Natural killer cell treated with Interleukin-12 subunit alpha and Interleukin-12 subunit beta and Interleukin-15 and Interleukin-18, amount 100 ng/mL, for 72 hours (primary cell): ENCODE measurements at regions not wholly inside any gene's neighbourhood (a gene's known extent, or its start where the extent isn't known, plus 50 kb on each side); places are given as distances from the start of the nearest gene placed in this dataset.
"Not testable (repeated sequence)": the region's sequence is repeated elsewhere in the genome, so short reads cannot be mapped to it uniquely, and the experiment has no call there.

ENCODE experiments used
- ATAC-seq, 2 donors: fragments of 150-1000 bp; cut with Tn5 transposase in 1 of 2; sonication (Bioruptor Pico), chemical (Tn5 transposase) in 1 of 2; 2 replicates each; pipeline ENCODE4 v1.10.0; 2021
- DNase-seq: peaks from one replicate; pipeline ENCODE4 v3.0.0; 2022; ENCODE audit warnings: low spot score
- H3K27ac Mint-ChIP-seq, 2 donors: 1 replicate in 1 of 2; 2 replicates in 1 of 2; pipeline ENCODE4 v1.8.0; 2022; ENCODE audit warnings: mixed read lengths in 2 of 2, mild to moderate bottlenecking in 1 of 2, moderate library complexity in 1 of 2
- H3K27me3 Mint-ChIP-seq, 2 donors: 1 replicate in 1 of 2; 2 replicates in 1 of 2; pipeline ENCODE4 v1.8.0; 2022; ENCODE audit warnings: mixed read lengths in 2 of 2
- H3K36me3 Mint-ChIP-seq: one replicate; pipeline ENCODE4 v1.8.0; 2022; ENCODE audit warnings: mixed read lengths
- H3K4me1 Mint-ChIP-seq, 2 donors: 1 replicate in 1 of 2; 2 replicates in 1 of 2; pipeline ENCODE4 v1.8.0; 2022; ENCODE audit warnings: low read depth in 2 of 2, mixed read lengths in 2 of 2, mild to moderate bottlenecking in 1 of 2
- H3K4me3 Mint-ChIP-seq: one replicate; pipeline ENCODE4 v1.8.0; 2022; ENCODE audit warnings: mixed read lengths
- H3K9me3 Mint-ChIP-seq: 2 replicates; pipeline ENCODE4 v1.8.0; 2022; ENCODE audit warnings: mixed read lengths

DNA sequence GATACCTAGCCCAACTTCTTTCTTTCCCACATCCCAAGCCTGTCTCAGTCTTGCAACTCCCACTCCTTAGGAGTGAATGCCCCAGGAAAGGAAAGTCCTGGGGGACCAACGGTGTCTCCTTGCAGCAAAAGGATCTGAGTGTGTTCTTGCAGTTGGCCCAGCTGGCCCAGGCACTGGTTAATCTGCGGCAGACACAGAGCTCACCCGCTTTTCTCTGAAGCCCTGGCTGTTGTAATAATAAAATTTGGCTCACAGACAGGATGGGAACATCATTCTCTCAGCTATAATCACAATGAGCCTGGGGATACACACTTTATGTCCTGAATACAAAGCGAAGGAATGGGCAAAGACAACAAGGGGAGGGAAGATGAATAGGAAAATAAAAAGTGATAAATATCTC is 185.6 kb upstream of the ADRA1D start:
- Mint-ChIP-seq H3K4me3 (no peak overlapping the region), H3K36me3 (no peaks in the 10 kb centered on the region), H3K9me3 (no peaks in the 10 kb centered on the region), H3K27me3 (peaks cover 13 to 25% of the 10 kb centered on the region in 2 donors), H3K4me1 (no peaks in the 10 kb centered on the region), H3K27ac (no peak overlapping the region)
- no peak for DNase-seq
- ATAC-seq: no peak

DNA sequence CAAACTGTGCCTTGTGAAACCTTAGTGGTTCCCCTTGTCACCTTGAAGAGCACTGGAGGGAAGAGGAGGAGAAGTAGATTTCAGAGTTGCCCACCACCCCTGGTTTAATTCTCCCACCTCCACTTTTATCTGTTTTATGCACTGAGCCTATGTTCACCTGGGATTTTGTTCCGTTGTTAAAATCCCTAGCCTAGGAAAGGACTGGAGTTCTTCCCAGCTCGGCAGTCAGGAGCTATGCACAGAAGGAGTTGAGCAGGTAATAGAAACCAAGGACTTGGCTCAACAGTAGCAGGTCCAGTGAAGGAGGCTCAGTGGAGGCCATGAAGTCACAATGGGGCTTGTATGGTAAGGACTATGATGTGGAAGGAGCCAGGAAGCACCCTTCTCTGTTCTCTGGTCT is 182.4 kb upstream of the ADRA1D start:
- peaks cover 13 to 31% of the 10 kb centered on the region in 2 donors for H3K27me3 Mint-ChIP-seq
- H3K4me3 Mint-ChIP-seq: no peak overlapping the region
- DNase-seq (no peak), ATAC-seq (no peak)
- H3K36me3 Mint-ChIP-seq: no peaks in the 10 kb centered on the region
- no peak overlapping the region for H3K27ac Mint-ChIP-seq
- H3K4me1 Mint-ChIP-seq: no peaks in the 10 kb centered on the region
- no peaks in the 10 kb centered on the region for H3K9me3 Mint-ChIP-seq

DNA sequence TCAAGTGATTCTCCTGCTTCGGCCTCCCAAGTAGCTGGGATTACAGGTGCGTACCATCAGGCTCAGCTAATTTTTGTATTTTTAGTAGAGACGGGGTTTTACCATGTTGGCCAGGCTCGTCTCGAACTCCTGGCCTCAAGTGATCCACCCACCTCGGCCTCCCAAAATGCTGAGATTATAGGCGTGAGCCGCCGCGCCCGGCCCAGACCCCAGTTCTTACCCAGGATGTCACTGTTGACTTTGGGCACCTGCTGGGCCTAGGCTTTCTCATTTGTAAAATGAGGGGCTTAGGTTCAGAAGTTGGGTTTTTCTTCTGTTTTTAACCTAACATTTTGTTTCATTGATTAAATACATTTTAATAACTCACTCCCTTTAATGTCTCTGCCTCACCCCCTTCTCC is 181.7 kb upstream of the ADRA1D start:
- H3K27me3 Mint-ChIP-seq: peaks cover 13 to 31% of the 10 kb centered on the region in 2 donors
- not testable (repeated sequence) for H3K4me3 Mint-ChIP-seq, H3K27ac Mint-ChIP-seq, H3K4me1 Mint-ChIP-seq, DNase-seq, H3K36me3 Mint-ChIP-seq, H3K9me3 Mint-ChIP-seq, ATAC-seq

- H3K36me3 Mint-ChIP-seq: no peaks in the 10 kb centered on the region
- no peaks in the 10 kb centered on the region for H3K9me3 Mint-ChIP-seq
- no peak overlapping the region for H3K4me3 Mint-ChIP-seq
- H3K27ac Mint-ChIP-seq: no peak overlapping the region
- no peaks in the 10 kb centered on the region for H3K4me1 Mint-ChIP-seq
- ATAC-seq (no peak), DNase-seq (no peak)
- peaks cover 14 to 20% of the 10 kb centered on the region in 2 donors for H3K27me3 Mint-ChIP-seq
Measured at GRCh38 chr20:4427940-4428586, 179.0 kb upstream of the ADRA1D start.

DNA sequence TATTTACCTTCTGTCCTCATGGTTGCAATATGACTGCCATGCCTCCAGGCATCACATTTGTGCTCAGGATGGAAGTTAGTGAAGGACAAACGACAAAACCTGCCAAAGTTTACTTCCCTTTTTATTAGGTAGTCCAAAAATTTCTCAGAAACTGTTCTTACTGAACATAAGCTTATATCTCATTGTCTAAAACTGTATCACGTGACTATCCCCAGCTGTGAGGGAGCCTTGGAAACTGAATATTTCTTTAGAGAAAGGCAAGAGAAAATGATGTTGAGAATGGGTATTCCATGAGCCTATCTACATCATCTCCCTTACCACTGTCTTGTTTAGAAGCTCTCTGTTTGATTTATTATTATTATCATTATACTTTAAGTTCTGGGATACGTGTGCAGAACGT is 169.1 kb upstream of the ADRA1D start:
- ATAC-seq (no peak), DNase-seq (no peak)
- no peak overlapping the region for H3K4me3 Mint-ChIP-seq
- H3K27me3 Mint-ChIP-seq: peaks cover 9 to 17% of the 10 kb centered on the region in 2 donors
- H3K36me3 Mint-ChIP-seq: no peaks in the 10 kb centered on the region
- no peaks in the 10 kb centered on the region for H3K9me3 Mint-ChIP-seq
- no peak overlapping the region for H3K27ac Mint-ChIP-seq
- no peaks in the 10 kb centered on the region for H3K4me1 Mint-ChIP-seq

GRCh38 chr20:4415281-4415680 is 166.2 kb upstream of the ADRA1D start:
- Mint-ChIP-seq H3K9me3 (no peaks in the 10 kb centered on the region), H3K4me1 (no peaks in the 10 kb centered on the region), H3K27me3 (peaks cover 6% of the 10 kb centered on the region in 2 donors), H3K27ac (no peak overlapping the region), H3K36me3 (no peaks in the 10 kb centered on the region), H3K4me3 (no peak overlapping the region)
- DNase-seq (no peak), ATAC-seq (no peak)

DNA sequence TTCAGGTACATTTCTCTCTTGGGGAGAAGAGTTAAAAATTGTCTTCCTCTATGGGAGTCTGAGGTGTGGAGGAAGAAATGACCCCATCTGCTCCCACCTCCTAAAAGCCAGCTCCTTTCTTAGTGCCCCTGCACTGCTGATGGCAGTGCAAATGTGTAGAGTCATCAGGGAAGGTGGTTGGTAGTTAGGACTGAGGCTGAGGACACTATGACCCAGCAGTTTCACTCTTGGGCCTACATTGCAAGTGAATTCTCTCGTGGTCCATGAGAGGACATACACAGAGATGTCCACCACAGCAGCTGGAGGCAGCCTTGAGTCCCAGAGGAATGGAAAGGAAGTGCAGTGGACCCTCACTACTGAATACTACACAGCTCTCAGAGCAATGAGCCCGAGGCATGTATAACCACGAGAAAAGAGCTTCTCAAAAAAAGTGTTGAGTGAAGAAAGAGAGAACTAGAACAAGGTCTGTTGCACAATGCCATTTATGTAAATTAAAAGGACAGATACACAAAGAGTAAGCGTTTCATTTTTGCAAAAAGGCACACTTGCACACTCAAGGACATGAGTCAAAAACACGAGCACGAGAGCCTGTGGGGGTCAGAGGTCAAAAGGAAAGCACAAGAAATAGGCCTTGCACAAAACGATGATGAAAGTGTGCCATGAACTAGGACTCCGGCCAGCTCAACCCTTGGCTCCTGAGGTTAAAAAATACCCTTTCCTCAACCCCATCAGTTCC is 164.4 kb upstream of the ADRA1D start:
- no peaks in the 10 kb centered on the region for H3K4me1 Mint-ChIP-seq
- no peak overlapping the region for H3K4me3 Mint-ChIP-seq
- H3K9me3 Mint-ChIP-seq: no peaks in the 10 kb centered on the region
- H3K36me3 Mint-ChIP-seq: no peaks in the 10 kb centered on the region
- peaks cover 0 to 3% of the 10 kb centered on the region in 2 donors for H3K27me3 Mint-ChIP-seq
- H3K27ac Mint-ChIP-seq: no peak overlapping the region
- DNase-seq (no peak), ATAC-seq (no peak)

DNA sequence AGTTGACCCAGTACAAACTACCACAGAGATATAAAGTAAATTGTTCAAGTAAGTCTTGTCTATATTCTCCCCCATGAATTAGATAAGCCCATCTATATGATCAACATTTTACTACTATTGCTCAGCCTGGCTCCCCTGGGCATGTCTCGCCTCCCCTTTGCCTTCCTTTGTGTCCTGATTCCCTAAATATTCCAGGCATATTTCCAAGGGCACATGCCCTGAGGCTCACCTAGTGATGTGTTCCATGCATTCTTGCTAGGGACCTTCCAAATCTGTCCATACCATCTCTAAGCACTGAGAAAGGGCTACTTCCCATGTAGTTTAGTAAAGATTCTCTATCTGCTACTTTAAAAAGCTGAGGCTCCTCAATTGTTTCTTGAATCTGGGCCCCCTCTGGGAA is 163.1 kb upstream of the ADRA1D start:
- no peaks in the 10 kb centered on the region for H3K4me1 Mint-ChIP-seq
- H3K36me3 Mint-ChIP-seq: no peaks in the 10 kb centered on the region
- H3K27ac Mint-ChIP-seq: no peak overlapping the region
- ATAC-seq: no peak
- H3K4me3 Mint-ChIP-seq: no peak overlapping the region
- DNase-seq: no peak
- H3K9me3 Mint-ChIP-seq: no peaks in the 10 kb centered on the region
- H3K27me3 Mint-ChIP-seq: peaks cover 0 to 3% of the 10 kb centered on the region in 2 donors

DNA sequence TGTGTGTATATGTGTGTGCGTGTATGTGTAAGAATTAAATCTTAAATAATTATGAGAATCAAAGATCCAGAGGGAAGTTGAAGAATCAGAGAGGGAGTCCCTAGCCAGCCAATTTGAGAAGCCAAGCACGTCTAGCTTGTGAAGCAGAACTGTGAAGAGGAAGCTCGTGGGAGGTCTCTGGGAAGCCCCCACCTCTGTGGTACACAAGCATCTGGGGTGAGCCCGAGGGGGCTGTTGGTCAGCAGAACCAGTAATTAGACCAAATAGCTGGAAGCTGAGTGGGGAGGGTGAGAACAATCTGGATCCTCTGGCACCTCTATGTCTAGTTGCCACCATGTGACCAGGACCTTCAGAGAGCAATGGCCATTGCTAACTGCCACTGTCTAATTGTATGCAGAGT is 162.7 kb upstream of the ADRA1D start:
- Mint-ChIP-seq H3K4me3 (no peak overlapping the region), H3K4me1 (no peaks in the 10 kb centered on the region), H3K27me3 (peaks cover 0 to 3% of the 10 kb centered on the region in 2 donors), H3K36me3 (no peaks in the 10 kb centered on the region), H3K9me3 (no peaks in the 10 kb centered on the region), H3K27ac (no peak overlapping the region)
- no peak for ATAC-seq
- no peak for DNase-seq

GRCh38 chr20:4406627-4407026 is 157.5 kb upstream of the ADRA1D start:
- H3K27me3 Mint-ChIP-seq: peaks cover 11% of the 10 kb centered on the region in 2 donors
- no peaks in the 10 kb centered on the region for H3K4me1 Mint-ChIP-seq
- no peak for DNase-seq
- no peaks in the 10 kb centered on the region for H3K9me3 Mint-ChIP-seq
- no peak for ATAC-seq
- no peaks in the 10 kb centered on the region for H3K36me3 Mint-ChIP-seq
- H3K4me3 Mint-ChIP-seq: no peak overlapping the region
- H3K27ac Mint-ChIP-seq: no peak overlapping the region

- Mint-ChIP-seq H3K36me3 (peaks cover 11% of the 10 kb centered on the region), H3K9me3 (no peaks in the 10 kb centered on the region), H3K27me3 (peaks cover 14 to 55% of the 10 kb centered on the region in 2 donors), H3K27ac (no peak overlapping the region), H3K4me1 (no peaks in the 10 kb centered on the region), H3K4me3 (no peak overlapping the region)
- no peak for ATAC-seq
- no peak for DNase-seq
Measured at GRCh38 chr20:4401601-4402000, 152.5 kb upstream of the ADRA1D start.

- no peak for DNase-seq
- no peak for ATAC-seq
- Mint-ChIP-seq H3K4me3 (no peak overlapping the region), H3K27me3 (peaks cover 24 to 34% of the 10 kb centered on the region in 2 donors), H3K9me3 (no peaks in the 10 kb centered on the region), H3K36me3 (no peaks in the 10 kb centered on the region), H3K27ac (no peak overlapping the region), H3K4me1 (no peaks in the 10 kb centered on the region)
Measured at GRCh38 chr20:4384961-4385360, 135.9 kb upstream of the ADRA1D start.

- ATAC-seq (no peak), DNase-seq (no peak)
- no peaks in the 10 kb centered on the region for H3K9me3 Mint-ChIP-seq
- H3K27me3 Mint-ChIP-seq: peaks cover 27 to 39% of the 10 kb centered on the region in 2 donors
- no peak overlapping the region for H3K27ac Mint-ChIP-seq
- H3K4me1 Mint-ChIP-seq: no peaks in the 10 kb centered on the region
- no peaks in the 10 kb centered on the region for H3K36me3 Mint-ChIP-seq
- no peak overlapping the region for H3K4me3 Mint-ChIP-seq
Measured at GRCh38 chr20:4383961-4384360, 134.9 kb upstream of the ADRA1D start.

DNA sequence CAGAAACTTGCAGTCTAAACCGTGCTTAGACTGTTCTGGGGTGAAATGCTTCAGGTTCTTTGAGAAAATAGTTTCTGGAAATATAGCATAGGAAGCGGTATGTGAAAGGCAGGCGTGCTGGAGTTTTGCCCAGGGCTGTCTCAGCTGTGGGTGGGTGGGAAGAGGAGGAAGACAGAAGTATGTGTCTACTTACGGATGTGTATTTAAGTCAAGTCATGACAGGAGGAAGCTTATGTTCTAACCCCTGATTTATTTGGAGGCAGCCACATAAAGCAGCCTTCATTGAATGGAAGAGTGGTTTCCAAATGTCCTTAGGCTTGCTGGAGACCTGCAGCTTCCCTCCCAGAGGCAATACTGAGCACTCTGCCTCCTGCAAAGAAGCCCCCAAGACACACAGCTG is 126.8 kb upstream of the ADRA1D start:
- H3K4me3 Mint-ChIP-seq: no peak overlapping the region
- DNase-seq: no peak
- no peaks in the 10 kb centered on the region for H3K9me3 Mint-ChIP-seq
- H3K4me1 Mint-ChIP-seq: no peaks in the 10 kb centered on the region
- no peaks in the 10 kb centered on the region for H3K36me3 Mint-ChIP-seq
- no peak for ATAC-seq
- H3K27ac Mint-ChIP-seq: no peak overlapping the region
- peaks cover 24 to 26% of the 10 kb centered on the region in 2 donors for H3K27me3 Mint-ChIP-seq
